ENCODE measurements at regions not wholly inside any gene's neighbourhood (a gene's known extent, or its start where the extent isn't known, plus 50 kb on each side); places are given as distances from the start of the nearest gene placed in this dataset.

DNA sequence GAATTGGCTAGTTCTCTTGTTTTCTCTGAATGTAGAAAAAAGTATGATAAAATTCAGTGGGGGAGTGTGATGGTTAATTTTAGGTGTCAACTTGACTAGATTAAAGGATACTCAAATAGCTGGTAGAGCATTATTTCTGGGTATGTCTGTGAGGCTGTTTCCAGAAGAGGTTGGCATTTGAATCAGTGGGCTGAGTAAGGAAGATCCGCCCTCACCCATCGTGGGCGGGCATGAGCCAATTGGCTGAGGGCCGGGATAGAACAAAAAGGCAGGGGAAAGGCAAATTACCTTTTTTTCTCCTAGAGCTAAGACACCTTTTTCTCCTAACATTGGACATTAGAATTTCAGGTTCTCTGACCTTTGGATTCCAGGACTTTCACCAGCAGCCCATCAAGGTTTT, 667.6 kb upstream of the SLC8A1 start:
- TF ChIP-seq POLR2A (IDR thresholded peaks at IDR 0.05): no peak
- TF ChIP-seq, protein P1, sequence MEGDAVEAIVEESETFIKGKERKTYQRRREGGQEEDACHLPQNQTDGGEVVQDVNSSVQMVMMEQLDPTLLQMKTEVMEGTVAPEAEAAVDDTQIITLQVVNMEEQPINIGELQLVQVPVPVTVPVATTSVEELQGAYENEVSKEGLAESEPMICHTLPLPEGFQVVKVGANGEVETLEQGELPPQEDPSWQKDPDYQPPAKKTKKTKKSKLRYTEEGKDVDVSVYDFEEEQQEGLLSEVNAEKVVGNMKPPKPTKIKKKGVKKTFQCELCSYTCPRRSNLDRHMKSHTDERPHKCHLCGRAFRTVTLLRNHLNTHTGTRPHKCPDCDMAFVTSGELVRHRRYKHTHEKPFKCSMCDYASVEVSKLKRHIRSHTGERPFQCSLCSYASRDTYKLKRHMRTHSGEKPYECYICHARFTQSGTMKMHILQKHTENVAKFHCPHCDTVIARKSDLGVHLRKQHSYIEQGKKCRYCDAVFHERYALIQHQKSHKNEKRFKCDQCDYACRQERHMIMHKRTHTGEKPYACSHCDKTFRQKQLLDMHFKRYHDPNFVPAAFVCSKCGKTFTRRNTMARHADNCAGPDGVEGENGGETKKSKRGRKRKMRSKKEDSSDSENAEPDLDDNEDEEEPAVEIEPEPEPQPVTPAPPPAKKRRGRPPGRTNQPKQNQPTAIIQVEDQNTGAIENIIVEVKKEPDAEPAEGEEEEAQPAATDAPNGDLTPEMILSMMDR (IDR thresholded peaks at IDR 0.05): no peak
- no peak for DNase-seq (ENCODE audit: low spot score in 2 of 2)
- 79 to 85% methylated on average over 4 of the region's 4 CpGs for WGBS, 2 donors
- no peak overlapping the region for H3K4me3 ChIP-seq (ENCODE audit: low read depth, poor library complexity, severe bottlenecking)
- intact Hi-C loops (cut with DNase I; ENCODE audit: low total_unique reads): no loop called here

DNA sequence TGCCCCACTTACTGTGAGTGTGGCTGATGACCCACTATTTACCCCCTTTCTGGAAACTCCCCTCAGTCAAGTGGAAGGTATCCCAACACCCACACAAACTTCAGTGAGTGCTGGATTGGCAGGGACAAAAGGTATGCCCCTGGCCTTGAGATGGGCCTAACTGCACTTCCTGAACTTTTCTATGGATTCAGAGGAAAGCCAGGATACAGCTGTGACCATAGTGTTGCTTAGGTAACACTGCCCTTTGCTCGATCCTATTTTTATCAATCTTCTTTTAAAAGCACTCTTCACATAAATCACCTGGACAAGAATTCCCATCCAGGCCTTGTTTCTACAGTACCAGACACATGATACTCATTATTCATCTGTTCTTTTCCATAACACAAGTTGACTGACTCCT, 671.5 kb upstream of the SLC8A1 start:
- intact Hi-C loops (cut with DNase I; ENCODE audit: low total_unique reads): no loop called here
- H3K4me3 ChIP-seq (ENCODE audit: low read depth, poor library complexity, severe bottlenecking): no peak overlapping the region
- TF ChIP-seq POLR2A (IDR thresholded peaks at IDR 0.05): no peak
- TF ChIP-seq, protein P1 (IDR thresholded peaks at IDR 0.05): no peak
- no peak for DNase-seq (ENCODE audit: low spot score in 2 of 2)
- WGBS, 2 donors: 24 to 41% methylated on average over 1 of the region's 1 CpG

DNA sequence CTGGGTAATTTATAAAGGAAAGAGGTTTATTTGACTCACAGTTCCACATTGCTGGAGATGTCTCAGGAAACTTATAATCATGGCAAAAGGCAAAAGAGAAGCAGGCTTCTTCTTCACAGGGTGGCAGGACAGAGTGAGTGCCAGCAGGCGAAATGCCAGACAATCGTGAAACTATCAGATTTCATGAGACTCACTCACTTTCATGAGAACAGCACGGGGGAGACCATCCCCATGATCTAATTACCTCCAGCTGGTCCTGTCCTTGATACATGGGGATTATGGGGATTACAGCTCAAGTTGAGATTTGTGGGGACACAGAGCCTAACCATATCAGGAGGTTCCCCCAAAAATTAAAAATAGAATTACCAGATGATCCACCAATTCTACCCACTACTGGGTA, 675.5 kb upstream of the SLC8A1 start:
- DNase-seq (ENCODE audit: low spot score in 2 of 2): no peak
- no peak overlapping the region for H3K4me3 ChIP-seq (ENCODE audit: low read depth, poor library complexity, severe bottlenecking)
- TF ChIP-seq POLR2A (IDR thresholded peaks at IDR 0.05): no peak
- TF ChIP-seq, protein P1 (IDR thresholded peaks at IDR 0.05): no peak
- intact Hi-C loops (cut with DNase I; ENCODE audit: low total_unique reads): no loop called here
- WGBS, 2 donors: 49 to 59% methylated on average over 3 of the region's 3 CpGs

DNA sequence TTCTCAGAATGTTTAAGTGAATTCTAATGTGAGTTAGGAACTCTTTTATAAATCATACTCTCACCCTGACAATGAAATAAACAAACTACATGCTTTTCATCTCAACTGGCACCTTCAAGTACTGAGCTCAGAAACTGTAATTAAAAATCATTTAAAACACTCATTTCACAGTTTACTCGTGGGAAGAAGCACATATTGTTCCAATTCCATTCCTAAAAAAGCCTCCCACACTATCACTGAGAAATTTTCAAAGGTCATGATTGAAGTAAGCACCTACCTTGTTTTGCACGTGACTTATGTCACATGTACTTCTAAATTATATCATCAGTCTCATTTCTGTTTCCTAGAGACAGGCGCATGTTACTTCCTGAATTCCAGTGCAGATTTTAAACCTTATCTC, 678.1 kb upstream of the SLC8A1 start:
- intact Hi-C loops (cut with DNase I; ENCODE audit: low total_unique reads): no loop called here
- TF ChIP-seq POLR2A (IDR thresholded peaks at IDR 0.05): no peak
- TF ChIP-seq, protein P1 (IDR thresholded peaks at IDR 0.05): no peak
- WGBS, 2 donors: 42 to 57% methylated on average over 3 of the region's 3 CpGs
- no peak overlapping the region for H3K4me3 ChIP-seq (ENCODE audit: low read depth, poor library complexity, severe bottlenecking)
- no peak for DNase-seq (ENCODE audit: low spot score in 2 of 2)

DNA sequence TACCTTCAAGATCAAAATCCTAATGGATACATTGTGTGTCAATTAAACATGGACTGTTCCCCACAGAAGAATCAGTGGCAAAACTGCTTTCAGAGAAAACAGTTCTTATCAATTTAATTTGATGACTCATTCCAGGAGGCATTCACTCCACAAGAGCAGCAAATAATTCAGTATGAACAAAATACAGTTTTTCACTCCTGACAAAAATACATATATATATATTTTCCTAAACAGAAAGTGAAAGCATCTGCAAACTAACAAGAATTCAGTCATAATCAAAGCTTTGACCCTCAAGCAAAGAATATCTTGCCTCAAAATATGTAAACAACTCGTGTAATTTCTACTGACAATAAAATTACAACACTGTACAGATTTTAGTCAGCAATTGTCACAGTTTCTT, 685.1 kb upstream of the SLC8A1 start:
- whole genome bisulfite sequencing, 2 donors: 23 to 32% methylated on average over 1 of the region's 1 CpG
- no peak overlapping the region for H3K4me3 ChIP-seq (ENCODE audit: low read depth, poor library complexity, severe bottlenecking)
- TF ChIP-seq, protein P1 (IDR thresholded peaks at IDR 0.05): no peak
- TF ChIP-seq POLR2A (IDR thresholded peaks at IDR 0.05): no peak
- DNase-seq (ENCODE audit: low spot score in 2 of 2): no peak
- intact Hi-C loops (cut with DNase I; ENCODE audit: low total_unique reads): no loop called here

DNA sequence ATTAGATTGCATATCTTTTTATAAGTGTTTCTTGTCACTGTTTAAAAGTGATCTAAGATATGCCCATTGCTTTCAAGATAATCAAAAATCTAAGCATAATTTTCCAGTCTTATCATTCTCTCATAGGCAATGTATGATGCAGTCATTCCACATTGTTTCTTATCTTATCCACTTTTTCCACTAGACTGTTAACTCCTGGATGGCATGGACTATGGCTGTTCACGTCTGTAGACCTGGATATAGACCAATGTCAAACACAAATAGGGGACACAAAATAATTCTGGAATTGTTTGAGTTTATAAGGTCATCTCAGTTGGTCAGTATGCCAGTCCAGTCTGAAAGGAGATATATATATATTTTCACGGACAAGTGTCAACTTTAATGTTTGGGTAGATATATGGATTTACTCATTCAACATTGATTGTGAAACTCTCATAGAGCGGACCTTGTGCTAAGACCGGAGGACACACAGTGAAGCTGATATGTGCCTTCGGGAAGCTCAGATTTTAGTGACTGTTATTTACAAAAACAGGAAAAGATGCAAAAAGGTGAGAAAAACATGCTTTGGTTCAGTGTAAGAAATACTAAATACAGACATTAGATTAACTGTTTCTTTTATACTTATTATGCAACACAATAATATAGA, 689.4 kb upstream of the SLC8A1 start:
- no peak for DNase-seq (ENCODE audit: low spot score in 2 of 2)
- 94% methylated on average over 5 of the region's 5 CpGs for WGBS, 2 donors
- TF ChIP-seq, protein P1 (IDR thresholded peaks at IDR 0.05): no peak
- TF ChIP-seq POLR2A (IDR thresholded peaks at IDR 0.05): no peak
- H3K4me3 ChIP-seq (ENCODE audit: low read depth, poor library complexity, severe bottlenecking): no peak overlapping the region
- intact Hi-C loops (cut with DNase I; ENCODE audit: low total_unique reads): no loop called here
